Heart right ventricle (tissue), 16 donors: ENCODE measurements at regions not wholly inside any gene's neighbourhood (a gene's known extent, or its start where the extent isn't known, plus 50 kb on each side); places are given as distances from the start of the nearest gene placed in this dataset.
A peak's percentile ranks its signal among the peaks of the same experiment; 100 is the strongest.
"Not testable (repeated sequence)": the region's sequence is repeated elsewhere in the genome, so short reads cannot be mapped to it uniquely, and the experiment has no call there.

Experiments used
- ATAC-seq, 8 donors: fragments of 200-7000 bp; cut with Tn5 transposase; one replicate each; pipeline ENCODE4 v1.9.1; 2020; ENCODE audit warnings: mild to moderate bottlenecking in 8 of 8, moderate library complexity in 8 of 8, moderate number of reproducible peaks in 1 of 8
- DNase-seq, 2 donors: peaks; one replicate each; pipeline ENCODE4 v3.0.0-alpha.2; 2020
- H3K27ac ChIP-seq, 10 donors: fragments of 200-600 bp; sonication (generic) in 2 of 10; one replicate each; pipeline versions ENCODE4 v1.5.0 to v1.8.0; 2020 to 2022; ENCODE audit warnings: mild to moderate bottlenecking in 3 of 10
- H3K27me3 ChIP-seq, 7 donors: fragments of 200-600 bp; one replicate each; pipeline ENCODE4 v1.8.0; 2021 to 2022; ENCODE audit warnings: mild to moderate bottlenecking in 2 of 7
- H3K36me3 ChIP-seq, 9 donors: fragments of 200-600 bp; sonication (generic) in 1 of 9; one replicate each; pipeline versions ENCODE4 v1.5.0 to v1.8.0; 2020 to 2022; ENCODE audit warnings: mild to moderate bottlenecking in 2 of 9
- H3K4me1 ChIP-seq, 9 donors: fragments of 200-600 bp; sonication (generic) in 1 of 9; one replicate each; pipeline versions ENCODE4 v1.5.0 to v1.8.0; 2020 to 2022; ENCODE audit warnings: mild to moderate bottlenecking in 4 of 9
- H3K4me3 ChIP-seq, 10 donors: fragments of 200-600 bp; sonication (generic) in 2 of 10; one replicate each; pipeline versions ENCODE4 v1.5.0 to v1.8.0; 2020 to 2022; ENCODE audit warnings: mild to moderate bottlenecking in 7 of 10, moderate library complexity in 2 of 10
- H3K9me3 ChIP-seq, 11 donors: fragments of 200-600 bp in 10 of 11; sonication (generic) in 2 of 11; one replicate each; pipeline versions ENCODE4 v1.5.0 to v1.8.0; 2013 to 2022; ENCODE audit warnings: mild to moderate bottlenecking in 2 of 11, control low read depth in 1 of 11, moderate library complexity in 1 of 11
- CTCF ChIP-seq, 9 donors: fragments of 200-600 bp; sonication (generic) in 2 of 9; IDR thresholded peaks; one replicate each; pipeline versions ENCODE4 v1.5.0 to v1.8.0; 2021 to 2022; ENCODE audit warnings: antibody characterized with exemption in 9 of 9, mild to moderate bottlenecking in 5 of 9, moderate library complexity in 1 of 9
- WGBS, 2 donors: extraction: QIAGEN DNeasy Blood & Tissue Kit; methylation state at CpG; one replicate each; pipeline ENCODE4 v1.1.7; 2013; ENCODE audit warnings: inconsistent platforms in 1 of 2; 5-methylcytosine and 5-hydroxymethylcytosine counted together
- intact Hi-C, 10 donors: fragments of 100-400 bp; cut with DNase I; formaldehyde crosslinking; loops; one replicate each; pipeline versions ENCODE4 v1.11.1 to v1.14.2; 2022
- donor health status: Arrhythmogenic right ventricular cardiomyopathy.
- donor health status: ischemic (EF 13 %, LVEDD 7.1; RV severe dilation, severe dysfunction).
- donor health status: healthy with polysubstance abuse.
- donor health status: DM: no; HTN: yes; CAD: no.
- donor health status: DM: no; HTN: no; CAD: no.
- donor health status: ischemic (EF 25% LVEDD 6.9; RV normal size, moderate dysfunction).
- donor health status: ischemic (EF 25% LVEDD 5.7; RV mildly dilated, moderate dysfunction).
- donor health status: healthy.
- donor health status: DM: yes; HTN: yes; CAD: no.
- donor health status: Ischemic cardiomyopathy.
- donor health status: ischemic (EF 35%, LVEDD 5.7; RV mildly dilated, moderate dysfunction).
- donor health status: nonischemic (EF 11% LVEDD 7.7; RV severe dilation, severe dysfunction).
- donor health status: DM: yes; HTN: yes; CAD: no.
- donor health status: PGD.
- donor health status: ischemic (EF 29% LVEDD 5.4; RV normal size, mild dysfunction).
- donor health status: nonischemic (EF 23%, LVEDD 6.1; RV moderate dilation, normal function).

DNA sequence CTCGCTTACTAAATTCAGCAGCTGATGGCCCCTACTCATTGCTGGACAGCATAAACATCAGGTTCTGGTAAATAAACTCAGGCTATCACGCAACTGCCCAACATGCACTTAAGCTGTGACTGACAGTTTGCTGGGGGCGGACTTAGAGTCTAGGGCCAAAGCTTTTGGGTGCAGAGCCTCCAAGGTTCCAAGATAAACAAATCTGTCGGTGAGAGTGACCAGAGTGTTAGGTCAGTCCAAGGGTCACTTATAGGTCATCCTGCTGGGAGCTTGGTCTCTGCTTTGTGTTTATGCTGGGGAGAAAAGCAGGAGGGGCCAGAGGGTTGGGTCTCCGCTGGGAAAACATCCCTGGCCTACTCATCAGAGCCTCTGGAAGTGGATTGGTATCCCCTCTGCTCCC, 188.6 kb upstream of the GATA6 start:
- TF ChIP-seq CTCF (IDR thresholded peaks at IDR 0.05): no peak
- H3K36me3 ChIP-seq: no peaks in the 10 kb centered on the region
- no peaks in the 10 kb centered on the region for H3K4me1 ChIP-seq
- DNase-seq: no peak
- H3K27me3 ChIP-seq: no peaks in the 10 kb centered on the region
- 67 to 78% methylated on average over 5 of the region's 5 CpGs for WGBS, 2 donors
- no peak overlapping the region for H3K4me3 ChIP-seq
- H3K27ac ChIP-seq: no peak overlapping the region
- intact Hi-C loops: no loop called here
- H3K9me3 ChIP-seq: peaks cover 0 to 13% (median 0%) of the 10 kb centered on the region in 11 donors
- peak in 1 of 8 donors; percentile 19 for ATAC-seq

- H3K36me3 ChIP-seq, intact Hi-C loops, H3K27me3 ChIP-seq, H3K27ac ChIP-seq, H3K4me1 ChIP-seq, DNase-seq, H3K4me3 ChIP-seq, ATAC-seq: not testable (repeated sequence)
- WGBS, 2 donors: 85 to 91% methylated on average over 11 of the region's 11 CpGs
- H3K9me3 ChIP-seq: peaks cover 0 to 13% (median 0%) of the 10 kb centered on the region in 11 donors
These were observed 187.9 kb upstream of the GATA6 start for GRCh38 chr18:21981489-21981888.

DNA sequence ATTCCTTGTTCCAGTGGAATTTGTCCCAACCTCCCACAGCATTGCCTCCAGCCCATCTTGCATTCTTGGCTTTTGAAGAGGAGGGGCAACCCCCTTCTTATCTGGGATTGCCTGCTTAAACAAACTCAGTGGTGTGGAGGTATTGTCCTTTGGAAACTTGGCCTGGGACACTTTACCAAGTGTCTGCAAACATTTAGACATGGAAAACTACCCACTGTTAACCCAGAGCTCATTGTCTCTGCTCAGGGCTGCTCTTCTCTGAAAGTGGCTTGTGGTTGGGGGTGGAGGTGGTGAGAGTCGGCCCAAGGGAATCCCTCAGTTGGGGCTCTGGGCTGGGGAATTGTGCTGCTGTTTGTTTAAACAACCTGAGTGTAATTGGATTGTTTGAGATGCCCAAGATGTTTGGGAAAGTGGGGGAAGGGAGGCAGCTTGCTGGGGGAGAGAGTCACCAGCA, 178.3 kb upstream of the GATA6 start:
- WGBS, 2 donors: 14 to 29% methylated on average over 1 of the region's 1 CpG
- Histone ChIP-seq H3K4me3 (no peak overlapping the region), H3K36me3 (no peaks in the 10 kb centered on the region), H3K9me3 (peaks cover 0 to 6% (median 0%) of the 10 kb centered on the region in 11 donors), H3K27me3 (no peaks in the 10 kb centered on the region), H3K4me1 (peaks cover 0 to 6% (median 0%) of the 10 kb centered on the region in 9 donors), H3K27ac (no peak overlapping the region)
- intact Hi-C loops: loop anchor here in 4 of 10 donors (10.0 kb wide), 4 partner anchors 174 to 714 kb away; partner anchors contain the start of gene GATA6 (in 1 of the 4)
- no peak for DNase-seq
- TF ChIP-seq CTCF (IDR thresholded peaks at IDR 0.05): no peak
- peak in 1 of 8 donors; percentile 24 for ATAC-seq

DNA sequence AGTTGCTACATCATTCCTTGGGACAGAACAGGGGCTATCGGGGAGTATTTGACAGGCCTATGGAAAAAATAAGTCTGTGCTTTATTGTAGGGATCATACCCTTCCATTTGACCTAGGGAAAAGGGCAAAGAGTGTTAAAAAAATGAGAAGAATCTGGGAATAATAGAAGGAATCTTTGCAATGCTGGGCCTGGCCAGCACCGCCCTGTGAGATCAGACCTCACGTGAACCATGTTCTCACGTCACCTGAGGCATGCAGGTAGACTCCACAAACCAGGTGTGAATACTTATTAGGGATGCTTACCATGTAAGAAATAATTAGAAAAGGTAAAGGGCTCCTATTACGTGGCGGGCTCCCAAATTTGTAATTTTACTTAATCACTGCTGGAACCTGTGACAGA, 177.5 kb upstream of the GATA6 start:
- intact Hi-C loops: loop anchor here in 4 of 10 donors (10.0 kb wide), 4 partner anchors 173 to 713 kb away; partner anchors contain the start of gene GATA6 (in 1 of the 4)
- peaks cover 0 to 6% (median 0%) of the 10 kb centered on the region in 11 donors for H3K9me3 ChIP-seq
- no peak overlapping the region for H3K4me3 ChIP-seq
- no peak for TF ChIP-seq CTCF (IDR thresholded peaks at IDR 0.05)
- 91 to 97% methylated on average over 6 of the region's 6 CpGs for WGBS, 2 donors
- DNase-seq: no peak
- no peaks in the 10 kb centered on the region for H3K27me3 ChIP-seq
- H3K4me1 ChIP-seq: peaks cover 0 to 14% (median 0%) of the 10 kb centered on the region in 9 donors
- no peak for ATAC-seq
- no peaks in the 10 kb centered on the region for H3K36me3 ChIP-seq
- no peak overlapping the region for H3K27ac ChIP-seq

GRCh38 chr18:21996351-21996826, 173.0 kb upstream of the GATA6 start:
- TF ChIP-seq CTCF (IDR thresholded peaks at IDR 0.05): no peak
- H3K36me3 ChIP-seq: no peaks in the 10 kb centered on the region
- intact Hi-C loops: loop anchor here in 9 of 10 donors (2.0 to 10.0 kb wide), 12 partner anchors 86 to 708 kb away; partner anchors contain the start of gene GATA6 (in 3 of the 9)
- no peak overlapping the region for H3K4me3 ChIP-seq
- DNase-seq (peak in 1 of 2 donors; percentile 20), ATAC-seq (peak in 1 of 8 donors; percentile 63)
- no peaks in the 10 kb centered on the region for H3K9me3 ChIP-seq
- 76 to 77% methylated on average over 3 of the region's 3 CpGs for WGBS, 2 donors
- H3K4me1 ChIP-seq: peaks cover 0 to 35% (median 9%) of the 10 kb centered on the region in 9 donors
- no peaks in the 10 kb centered on the region for H3K27me3 ChIP-seq
- peak overlapping the region in 3 of 10 donors; percentile 10 to 68 (median 17) for H3K27ac ChIP-seq
